Gastrocnemius medialis (tissue), 4 donors: ENCODE measurements at regions not wholly inside any gene's neighbourhood (a gene's known extent, or its start where the extent isn't known, plus 50 kb on each side); places are given as distances from the start of the nearest gene placed in this dataset.

Experiments used
- CTCF ChIP-seq, 5 experiments: fragments of 450-650 bp in 3 of 5; fragments of 200-600 bp in 2 of 5; sonication (generic) in 2 of 5; IDR thresholded peaks in 4 of 5; conservative IDR thresholded peaks in 1 of 5; 1 replicate in 4 of 5; 2 replicates in 1 of 5; pipeline ENCODE4 v1.5.1; 2016 to 2019; ENCODE audit warnings: antibody characterized with exemption in 5 of 5, mild to moderate bottlenecking in 3 of 5, moderate library complexity in 3 of 5
- POLR2A ChIP-seq, 2 donors: fragments of 450-650 bp; IDR thresholded peaks; one replicate each; pipeline ENCODE4 v1.6.1; 2017; ENCODE audit warnings: antibody characterized with exemption in 2 of 2, mild to moderate bottlenecking in 2 of 2, moderate library complexity in 2 of 2

GRCh38 chr6:170025341-170025911 is 265.5 kb downstream of the DLL1 start:
- TF ChIP-seq POLR2A (IDR thresholded peaks at IDR 0.05) (no peak), CTCF (IDR thresholded peaks at IDR 0.05 in 4 of 5, conservative IDR thresholded peaks at IDR 0.05 in 1 of 5) (no peak)
